GM19438 (cell line): ENCODE measurements at regions not wholly inside any gene's neighbourhood (a gene's known extent, or its start where the extent isn't known, plus 50 kb on each side); places are given as distances from the start of the nearest gene placed in this dataset.
"Not testable (repeated sequence)": the region's sequence is repeated elsewhere in the genome, so short reads cannot be mapped to it uniquely, and the experiment has no call there.

Experiments
- ATAC-seq: cut with Tn5 transposase; IDR thresholded peaks from one replicate; pipeline ENCODE4 v1.9.1; 2021; ENCODE audit warnings: low read depth; ENCODE audit not compliant: unreplicated experiment

GRCh38 chr14:105938055-105938863 is 411.9 kb downstream of the TMEM121 start:
- ATAC-seq, result no peak

- ATAC-seq, result no peak
These were observed 412.6 kb downstream of the TMEM121 start for GRCh38 chr14:105938959-105939358.

GRCh38 chr14:105939810-105940508 is 413.6 kb downstream of the TMEM121 start:
- ATAC-seq, result no peak

- no peak for ATAC-seq
These were observed 414.3 kb downstream of the TMEM121 start for GRCh38 chr14:105940534-105941225.

- no peak for ATAC-seq
These were observed 415.1 kb downstream of the TMEM121 start for GRCh38 chr14:105941226-105942166.

GRCh38 chr14:105942725-105943124 is 416.3 kb downstream of the TMEM121 start:
- not testable (repeated sequence) for ATAC-seq

GRCh38 chr14:105943973-105944602 is 417.7 kb downstream of the TMEM121 start:
- no peak for ATAC-seq

- no peak for ATAC-seq
These were observed 418.5 kb downstream of the TMEM121 start for GRCh38 chr14:105944632-105945610.

GRCh38 chr14:105945896-105946295 is 419.5 kb downstream of the TMEM121 start:
- ATAC-seq, result no peak

- no peak for ATAC-seq
These were observed 421.2 kb downstream of the TMEM121 start for GRCh38 chr14:105947599-105947998.

- ATAC-seq, result not testable (repeated sequence)
These were observed 422.6 kb downstream of the TMEM121 start for GRCh38 chr14:105948955-105949354.

- ATAC-seq, result not testable (repeated sequence)
These were observed 424.0 kb downstream of the TMEM121 start for GRCh38 chr14:105950364-105950892.

GRCh38 chr14:105951399-105951798 is 425.0 kb downstream of the TMEM121 start:
- ATAC-seq, result no peak

GRCh38 chr14:105952222-105952621 is 425.8 kb downstream of the TMEM121 start:
- no peak for ATAC-seq

GRCh38 chr14:105952826-105953225 is 426.4 kb downstream of the TMEM121 start:
- ATAC-seq, result no peak

GRCh38 chr14:105961625-105962024 is 435.2 kb downstream of the TMEM121 start:
- ATAC-seq, result not testable (repeated sequence)

- ATAC-seq, result no peak
These were observed 436.1 kb downstream of the TMEM121 start for GRCh38 chr14:105962532-105962931.

GRCh38 chr14:105968291-105968690 is 441.9 kb downstream of the TMEM121 start:
- ATAC-seq, result no peak
